ENCODE measurements at regions not wholly inside any gene's neighbourhood (a gene's known extent, or its start where the extent isn't known, plus 50 kb on each side); places are given as distances from the start of the nearest gene placed in this dataset.
A peak's percentile ranks its signal among the peaks of the same experiment; 100 is the strongest.

- no peaks in the 10 kb centered on the region for H3K79me2 ChIP-seq
- no peak for TF ChIP-seq EZH2phosphoT487 (IDR thresholded peaks at IDR 0.05; ENCODE audit: low read depth, severe bottlenecking, unreplicated experiment)
- TF ChIP-seq EZH2 (IDR thresholded peaks at IDR 0.05; ENCODE audit: borderline replicate concordance) = no peak
- TF ChIP-seq, protein P1, sequence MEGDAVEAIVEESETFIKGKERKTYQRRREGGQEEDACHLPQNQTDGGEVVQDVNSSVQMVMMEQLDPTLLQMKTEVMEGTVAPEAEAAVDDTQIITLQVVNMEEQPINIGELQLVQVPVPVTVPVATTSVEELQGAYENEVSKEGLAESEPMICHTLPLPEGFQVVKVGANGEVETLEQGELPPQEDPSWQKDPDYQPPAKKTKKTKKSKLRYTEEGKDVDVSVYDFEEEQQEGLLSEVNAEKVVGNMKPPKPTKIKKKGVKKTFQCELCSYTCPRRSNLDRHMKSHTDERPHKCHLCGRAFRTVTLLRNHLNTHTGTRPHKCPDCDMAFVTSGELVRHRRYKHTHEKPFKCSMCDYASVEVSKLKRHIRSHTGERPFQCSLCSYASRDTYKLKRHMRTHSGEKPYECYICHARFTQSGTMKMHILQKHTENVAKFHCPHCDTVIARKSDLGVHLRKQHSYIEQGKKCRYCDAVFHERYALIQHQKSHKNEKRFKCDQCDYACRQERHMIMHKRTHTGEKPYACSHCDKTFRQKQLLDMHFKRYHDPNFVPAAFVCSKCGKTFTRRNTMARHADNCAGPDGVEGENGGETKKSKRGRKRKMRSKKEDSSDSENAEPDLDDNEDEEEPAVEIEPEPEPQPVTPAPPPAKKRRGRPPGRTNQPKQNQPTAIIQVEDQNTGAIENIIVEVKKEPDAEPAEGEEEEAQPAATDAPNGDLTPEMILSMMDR (IDR thresholded peaks at IDR 0.05; ENCODE audit: poor library complexity) = no peak
- H3K9me3 ChIP-seq (ENCODE audit: low read depth) = no peaks in the 10 kb centered on the region
- no peak overlapping the region for H3K27ac ChIP-seq
- H2AFZ ChIP-seq = no peak overlapping the region
- no peaks in the 10 kb centered on the region for H3K9me2 ChIP-seq (replicated peaks; ENCODE audit: insufficient read depth)
- DNase-seq (ENCODE audit: low spot score) = no peak
- H3K4me3 ChIP-seq = no peak overlapping the region
- no peaks in the 10 kb centered on the region for H3K36me3 ChIP-seq (replicated peaks; ENCODE audit: insufficient read depth, low read depth)
- no peaks in the 10 kb centered on the region for H4K20me1 ChIP-seq (ENCODE audit: insufficient read depth, poor library complexity, severe bottlenecking)
- peaks cover 9% of the 10 kb centered on the region for H3K27me3 ChIP-seq
- H3K4me1 ChIP-seq (ENCODE audit: insufficient read depth) = peaks cover 4% of the 10 kb centered on the region
- no peak overlapping the region for H3K4me2 ChIP-seq
- WGBS (ENCODE audit: low lambda C conversion rate, missing lambda C conversion rate) = 94% methylated on average over 6 of the region's 6 CpGs
Observed at GRCh38 chr5:174316326-174316725, 270.8 kb downstream of the NSG2 start.

GRCh38 chr5:174317256-174317894 lies 271.9 kb downstream of the NSG2 start:
- Histone ChIP-seq H3K9me3 (ENCODE audit: low read depth) (no peaks in the 10 kb centered on the region), H3K27ac (no peak overlapping the region), H3K4me2 (no peak overlapping the region), H3K27me3 (peaks cover 18% of the 10 kb centered on the region), H3K36me3 (replicated peaks; ENCODE audit: insufficient read depth, low read depth) (no peaks in the 10 kb centered on the region), H3K79me2 (no peaks in the 10 kb centered on the region), H3K4me3 (no peak overlapping the region), H4K20me1 (ENCODE audit: insufficient read depth, poor library complexity, severe bottlenecking) (no peaks in the 10 kb centered on the region), H3K4me1 (ENCODE audit: insufficient read depth) (no peaks in the 10 kb centered on the region), H3K9me2 (replicated peaks; ENCODE audit: insufficient read depth) (no peaks in the 10 kb centered on the region), H2AFZ (no peak overlapping the region)
- WGBS (ENCODE audit: low lambda C conversion rate, missing lambda C conversion rate) = 25% methylated on average over 11 of the region's 11 CpGs
- peak; percentile 80 for DNase-seq (ENCODE audit: low spot score)
- TF ChIP-seq, protein P1 (IDR thresholded peaks at IDR 0.05; ENCODE audit: poor library complexity) = peak; percentile 78
- TF ChIP-seq EZH2 (IDR thresholded peaks at IDR 0.05; ENCODE audit: borderline replicate concordance) = no peak

- Histone ChIP-seq H3K4me1 (ENCODE audit: insufficient read depth) (no peaks in the 10 kb centered on the region), H4K20me1 (ENCODE audit: insufficient read depth, poor library complexity, severe bottlenecking) (no peaks in the 10 kb centered on the region), H3K9me2 (replicated peaks; ENCODE audit: insufficient read depth) (no peaks in the 10 kb centered on the region), H3K79me2 (no peaks in the 10 kb centered on the region), H3K27me3 (peaks cover 13% of the 10 kb centered on the region), H3K4me2 (no peak overlapping the region), H2AFZ (no peak overlapping the region), H3K9me3 (ENCODE audit: low read depth) (no peaks in the 10 kb centered on the region), H3K36me3 (replicated peaks; ENCODE audit: insufficient read depth, low read depth) (no peaks in the 10 kb centered on the region), H3K4me3 (no peak overlapping the region), H3K27ac (no peak overlapping the region)
- TF ChIP-seq, protein P1 (IDR thresholded peaks at IDR 0.05; ENCODE audit: poor library complexity) = no peak
- no peak for TF ChIP-seq EZH2 (IDR thresholded peaks at IDR 0.05; ENCODE audit: borderline replicate concordance)
- TF ChIP-seq EZH2phosphoT487 (IDR thresholded peaks at IDR 0.05; ENCODE audit: low read depth, severe bottlenecking, unreplicated experiment) = no peak
- no peak for DNase-seq (ENCODE audit: low spot score)
Observed at GRCh38 chr5:174318578-174318977, 273.1 kb downstream of the NSG2 start.

- Histone ChIP-seq H3K27ac (no peak overlapping the region), H3K4me2 (no peak overlapping the region), H3K4me3 (no peak overlapping the region), H3K79me2 (no peaks in the 10 kb centered on the region), H4K20me1 (ENCODE audit: insufficient read depth, poor library complexity, severe bottlenecking) (no peaks in the 10 kb centered on the region), H2AFZ (no peak overlapping the region), H3K9me2 (replicated peaks; ENCODE audit: insufficient read depth) (no peaks in the 10 kb centered on the region), H3K27me3 (peaks cover 13% of the 10 kb centered on the region), H3K4me1 (ENCODE audit: insufficient read depth) (no peaks in the 10 kb centered on the region), H3K9me3 (ENCODE audit: low read depth) (no peaks in the 10 kb centered on the region), H3K36me3 (replicated peaks; ENCODE audit: insufficient read depth, low read depth) (no peaks in the 10 kb centered on the region)
- TF ChIP-seq, protein P1 (IDR thresholded peaks at IDR 0.05; ENCODE audit: poor library complexity) = no peak
- TF ChIP-seq EZH2phosphoT487 (IDR thresholded peaks at IDR 0.05; ENCODE audit: low read depth, severe bottlenecking, unreplicated experiment) (no peak), EZH2 (IDR thresholded peaks at IDR 0.05; ENCODE audit: borderline replicate concordance) (no peak)
- WGBS (ENCODE audit: low lambda C conversion rate, missing lambda C conversion rate) = 75% methylated on average over 9 of the region's 9 CpGs
- DNase-seq (ENCODE audit: low spot score) = no peak
Observed at GRCh38 chr5:174319551-174319950, 274.0 kb downstream of the NSG2 start.
